Ammon's horn (tissue), 1 donor: ENCODE measurements at regions not wholly inside any gene's neighbourhood (a gene's known extent, or its start where the extent isn't known, plus 50 kb on each side); places are given as distances from the start of the nearest gene placed in this dataset.

Experiments used
- DNase-seq: peaks from one replicate; pipeline ENCODE4 v3.0.0-alpha.2; 2016; ENCODE audit warnings: low spot score

GRCh38 chr18:77444385-77444784 is 194.7 kb downstream of the GALR1 start:
- no peak for DNase-seq

GRCh38 chr18:77448046-77448445 is 198.4 kb downstream of the GALR1 start:
- no peak for DNase-seq

DNA sequence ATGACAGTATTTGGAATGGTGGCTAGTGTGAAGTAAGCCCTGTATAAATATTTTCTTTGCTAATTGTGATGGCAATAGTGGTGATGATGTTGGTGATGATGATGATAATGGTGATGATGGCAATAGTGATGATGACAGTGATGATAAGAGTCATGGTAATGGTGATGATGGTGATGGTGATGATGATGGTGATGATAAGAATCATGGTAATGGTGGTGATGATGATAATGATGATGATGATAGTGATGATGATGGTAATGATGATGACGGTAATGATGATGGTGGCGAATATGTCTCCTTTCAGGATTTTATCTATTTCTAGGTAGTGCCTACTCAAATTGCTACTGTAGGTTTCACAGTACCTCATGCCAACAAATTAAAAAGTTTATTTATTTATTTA is 205.4 kb downstream of the GALR1 start:
- no peak for DNase-seq

DNA sequence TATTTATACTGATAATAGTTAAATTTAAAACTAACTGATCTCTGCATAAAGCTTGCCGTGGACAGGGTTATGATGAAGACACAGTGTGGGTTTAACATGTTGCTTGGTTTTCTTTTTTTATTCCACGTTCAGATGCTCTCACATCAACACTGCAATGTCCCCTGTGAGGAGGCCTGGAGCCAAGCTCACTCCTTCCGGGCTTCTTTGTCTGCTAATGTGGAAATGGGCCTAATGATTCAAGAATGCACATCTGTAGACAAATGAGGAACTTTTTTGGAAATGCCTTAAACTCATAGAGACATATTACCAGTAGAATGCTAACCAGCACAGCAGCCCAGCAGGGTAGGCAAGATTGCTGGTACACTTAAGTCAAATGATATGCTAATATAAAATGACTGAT is 208.0 kb downstream of the GALR1 start:
- DNase-seq = no peak

DNA sequence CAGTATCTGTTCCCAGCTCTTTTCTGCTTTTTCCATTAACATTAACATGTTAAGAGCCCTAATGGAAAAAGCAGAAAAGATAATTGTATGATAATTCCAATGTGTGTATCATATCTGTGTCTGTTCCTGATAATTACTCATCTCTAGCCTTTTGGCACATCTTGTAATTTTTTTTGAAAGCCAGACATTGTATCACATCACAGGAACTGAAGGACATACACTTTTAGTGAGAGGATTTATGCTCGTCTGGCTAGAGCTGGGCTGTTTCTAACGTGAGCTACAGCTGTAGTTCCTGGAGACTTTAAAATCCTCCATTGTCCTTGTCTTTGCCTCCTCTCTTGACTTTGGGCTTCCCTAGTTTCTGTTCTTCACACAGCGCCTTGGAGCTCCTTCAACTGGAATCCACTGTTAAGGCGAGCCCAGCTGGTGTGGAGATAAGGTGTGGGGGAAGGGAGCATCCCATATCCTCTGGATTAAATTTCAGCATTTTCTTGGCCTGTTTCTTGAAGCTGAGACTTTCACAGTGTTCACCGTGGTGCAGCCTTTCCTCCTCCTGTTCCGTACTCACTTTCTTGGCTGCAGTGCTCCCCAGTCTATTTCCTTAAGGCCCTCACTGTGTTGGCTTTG is 211.5 kb downstream of the GALR1 start:
- no peak for DNase-seq

- no peak for DNase-seq
Measured at GRCh38 chr18:77464917-77465316, 215.3 kb downstream of the GALR1 start.

DNA sequence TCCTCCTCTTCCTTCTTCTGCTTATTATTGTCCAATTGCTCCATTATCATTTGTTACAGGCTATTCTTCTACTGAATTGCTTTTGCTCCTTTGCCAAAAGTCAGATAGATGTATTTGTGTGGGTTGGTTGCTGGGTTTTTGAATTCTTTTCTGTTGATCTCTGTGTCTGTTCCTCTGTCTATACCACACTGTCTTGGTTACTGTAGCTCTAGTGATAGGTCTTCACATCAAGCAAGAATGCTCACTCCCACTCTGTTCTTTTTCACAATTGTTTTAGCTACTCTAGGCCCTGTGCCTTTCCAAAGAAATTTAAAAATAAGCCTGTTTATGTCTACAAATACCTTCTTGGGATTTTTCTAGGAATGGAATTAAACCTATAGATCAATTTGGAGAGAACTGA is 217.2 kb downstream of the GALR1 start:
- no peak for DNase-seq

GRCh38 chr18:77469131-77469530 is 219.5 kb downstream of the GALR1 start:
- DNase-seq = no peak

DNA sequence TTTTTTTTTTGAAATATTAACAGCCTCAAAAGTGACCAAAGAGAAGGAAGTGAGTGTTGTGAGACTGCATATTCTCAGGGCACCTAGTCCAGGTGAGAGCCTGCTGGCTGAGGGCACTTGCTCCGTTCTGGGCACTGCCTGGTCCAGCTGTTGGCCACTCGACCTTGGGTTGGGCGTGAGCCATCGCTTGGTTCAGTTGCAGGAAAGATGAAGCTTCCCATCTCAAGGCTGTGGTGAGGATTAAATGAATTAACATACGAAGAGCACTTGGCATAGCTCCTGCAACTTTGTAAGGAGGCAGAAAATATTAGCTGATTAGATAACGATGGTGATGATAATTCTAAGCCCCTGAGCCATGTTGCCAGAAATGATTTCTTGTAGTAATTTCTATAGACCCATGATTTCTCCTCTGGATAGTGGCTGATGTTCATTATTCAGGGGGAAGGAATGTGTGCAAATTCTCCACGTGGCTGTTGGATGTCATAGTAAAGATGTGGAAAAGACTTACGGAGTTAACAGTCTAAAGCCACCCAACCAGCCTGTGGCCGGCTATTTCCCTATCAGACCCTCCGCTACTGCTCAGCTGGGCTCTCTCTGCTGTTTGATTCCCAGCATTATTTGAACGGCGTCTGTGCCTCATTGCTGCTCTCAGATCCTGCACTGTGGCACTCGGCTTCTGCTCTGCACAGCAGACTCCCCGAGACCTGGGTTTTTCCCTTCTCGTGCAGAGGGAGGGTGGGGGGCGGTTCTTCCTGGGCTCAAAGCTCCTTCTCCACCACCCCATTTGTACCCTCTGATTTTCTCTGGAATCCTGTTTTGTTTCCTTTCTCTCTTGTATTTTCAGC is 221.1 kb downstream of the GALR1 start:
- no peak for DNase-seq

DNA sequence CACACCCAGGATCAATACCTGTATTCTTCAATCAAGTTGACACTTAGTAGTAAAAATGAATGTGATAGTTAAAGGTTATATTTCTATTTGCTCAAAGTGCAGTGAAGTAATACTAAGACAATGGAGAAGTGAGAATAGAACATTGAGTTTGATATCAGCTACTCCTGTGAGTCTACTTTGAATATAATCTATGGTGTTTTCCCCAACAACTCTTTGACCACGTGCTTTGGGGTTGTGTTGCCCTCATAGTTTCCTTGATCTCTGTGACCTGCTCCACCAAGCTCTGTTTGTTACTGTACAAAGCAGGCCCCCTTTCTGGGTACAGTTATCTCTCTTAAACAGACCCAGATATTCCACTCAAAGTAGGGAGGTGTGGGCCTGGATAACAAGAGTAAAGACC is 222.9 kb downstream of the GALR1 start:
- DNase-seq = no peak

DNA sequence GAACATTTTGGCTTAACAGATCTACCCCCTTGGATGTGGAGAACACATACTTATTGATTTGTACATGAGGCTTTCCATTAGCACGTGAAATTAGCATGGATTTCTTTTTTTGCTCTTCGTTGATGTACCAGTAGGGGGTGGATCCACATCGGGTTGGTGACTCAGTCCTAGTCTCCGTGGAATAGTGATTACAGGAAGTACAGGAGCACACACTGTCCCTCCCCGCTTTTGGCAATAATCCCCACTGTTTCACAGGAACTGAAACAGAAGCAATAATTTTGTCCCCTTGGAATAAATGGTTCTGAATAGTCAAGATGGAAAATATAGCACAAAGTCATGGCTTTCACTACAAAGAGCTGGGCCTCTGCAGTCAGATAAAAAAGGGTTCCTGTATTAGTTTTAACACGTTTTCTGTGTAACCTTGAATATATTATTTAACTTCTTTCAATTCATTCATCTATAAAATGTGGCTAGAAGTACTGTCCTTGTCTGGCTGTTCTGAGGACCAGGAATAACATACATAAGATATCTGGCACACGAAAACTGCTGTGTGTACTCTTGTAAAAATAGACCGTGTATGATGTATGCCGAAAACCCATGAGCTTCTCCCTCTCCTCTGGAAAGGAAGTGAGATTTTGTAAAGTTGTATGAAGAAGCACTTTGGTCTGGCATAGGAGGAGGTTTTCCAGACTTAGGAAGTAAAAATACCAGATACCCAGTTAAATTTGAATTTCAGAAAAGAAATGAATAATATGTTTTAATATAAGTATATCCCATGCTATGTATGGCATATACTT is 229.2 kb downstream of the GALR1 start:
- peak; percentile 55 for DNase-seq

- no peak for DNase-seq
Measured at GRCh38 chr18:77481541-77481940, 231.9 kb downstream of the GALR1 start.

DNA sequence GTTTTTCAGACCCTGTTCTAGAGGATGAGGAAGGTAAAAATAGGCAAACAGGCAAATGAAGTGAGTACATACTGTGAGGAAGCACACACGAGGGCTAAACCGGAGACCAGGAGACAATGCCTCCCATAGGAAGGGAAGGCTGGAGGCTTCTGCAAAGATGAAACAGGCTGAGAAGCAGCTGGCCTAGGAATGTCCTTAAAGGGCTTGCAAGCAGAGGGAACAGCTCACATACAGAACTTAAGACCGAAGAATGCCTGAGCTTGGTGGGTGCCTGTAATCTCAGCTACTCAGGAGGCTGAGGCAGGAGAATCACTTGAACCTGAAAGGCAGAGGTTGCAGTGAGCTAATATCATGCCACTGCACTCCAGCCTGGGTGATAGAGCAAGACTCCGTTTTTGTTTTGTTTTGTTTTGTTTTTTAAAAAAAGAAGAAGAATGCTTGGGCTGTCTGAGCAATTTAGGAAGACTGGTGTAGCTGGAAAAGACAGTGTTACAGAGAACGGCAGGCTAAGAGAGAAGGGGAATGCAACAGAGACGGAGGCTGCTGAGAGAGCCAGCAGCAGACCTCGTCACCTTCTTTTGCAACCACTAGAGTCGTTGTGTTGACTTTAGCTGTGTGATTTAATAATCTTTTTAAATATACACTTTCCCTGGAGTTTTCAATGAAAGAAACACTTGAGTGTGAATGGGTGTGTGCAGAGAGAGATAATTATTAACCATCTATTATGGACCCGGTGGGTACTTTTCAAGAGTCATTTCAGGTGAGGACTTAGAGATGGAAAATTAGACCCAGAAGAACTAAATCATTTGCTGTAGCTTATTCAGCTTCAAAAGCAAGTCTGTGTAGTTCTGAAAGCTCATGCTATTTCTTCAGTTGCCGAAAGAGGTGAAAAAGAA is 232.8 kb downstream of the GALR1 start:
- DNase-seq = no peak

- DNase-seq = peak; percentile 38
Measured at GRCh38 chr18:77486985-77487384, 237.3 kb downstream of the GALR1 start.

GRCh38 chr18:77487951-77488740 is 238.5 kb downstream of the GALR1 start:
- peak; percentile 28 for DNase-seq

DNA sequence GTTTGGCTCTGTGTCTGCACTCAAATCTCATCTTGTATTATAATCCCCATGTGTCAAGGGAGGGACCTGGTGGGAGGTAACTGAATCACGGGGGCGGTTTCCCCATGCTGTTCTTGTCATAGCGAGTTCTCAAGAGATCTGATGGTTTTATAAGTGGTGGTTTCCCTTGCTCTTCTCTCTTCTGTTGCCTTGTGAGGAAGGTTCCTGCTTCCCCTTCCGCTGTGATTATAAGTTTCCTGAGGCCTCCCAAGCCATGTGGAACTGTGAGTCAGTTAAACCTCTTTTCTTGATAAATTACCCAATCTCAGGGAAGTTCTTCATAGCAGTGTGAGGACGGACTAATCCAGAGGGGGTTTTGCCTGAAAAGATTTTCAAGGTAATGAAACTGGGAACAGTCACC is 245.4 kb downstream of the GALR1 start:
- DNase-seq = no peak

GRCh38 chr18:77495982-77496690 is 246.5 kb downstream of the GALR1 start:
- DNase-seq = peak; percentile 17

DNA sequence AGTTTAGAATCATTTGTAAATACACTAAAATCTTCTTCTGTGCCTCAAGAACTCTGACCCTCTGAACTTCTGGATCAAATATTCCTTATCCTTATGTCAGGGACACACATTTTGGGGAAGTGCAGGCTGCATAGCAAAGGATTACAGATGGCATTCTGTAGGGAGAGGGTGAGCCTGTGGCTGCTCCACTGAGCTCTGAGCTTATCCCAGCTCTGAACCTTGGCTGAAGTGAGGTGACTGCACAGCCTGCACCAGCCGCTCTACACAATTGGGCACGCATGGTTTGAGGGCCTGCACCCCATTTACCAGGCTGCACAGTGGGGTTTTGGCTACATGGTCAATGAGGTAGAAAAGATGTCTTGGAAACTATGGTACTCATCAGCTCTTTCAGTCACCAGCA is 251.6 kb downstream of the GALR1 start:
- DNase-seq = no peak

DNA sequence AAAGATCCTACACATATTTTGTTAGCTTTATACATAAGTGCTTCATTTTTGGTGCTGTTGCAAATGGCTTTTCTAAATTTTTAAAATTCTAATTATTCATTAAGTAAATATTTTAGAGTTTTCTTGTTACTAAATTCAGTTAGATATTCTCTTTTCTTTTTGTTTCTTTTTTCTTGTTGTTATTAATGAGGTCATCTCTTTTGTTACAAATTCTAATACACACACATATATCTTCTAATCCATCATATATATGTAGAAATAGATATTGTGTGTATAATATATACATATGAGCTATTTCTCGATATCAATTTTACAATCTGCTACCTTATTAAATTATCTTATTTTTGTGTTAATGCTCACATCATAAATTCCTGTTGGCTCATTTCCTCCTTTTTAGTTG is 255.9 kb downstream of the GALR1 start:
- no peak for DNase-seq

- DNase-seq = no peak
Measured at GRCh38 chr18:77512152-77512551, 262.5 kb downstream of the GALR1 start.
